HG03469 (cell line): ENCODE measurements at regions not wholly inside any gene's neighbourhood (a gene's known extent, or its start where the extent isn't known, plus 50 kb on each side); places are given as distances from the start of the nearest gene placed in this dataset.

Experiments
- ATAC-seq: cut with Tn5 transposase; IDR thresholded peaks from one replicate; pipeline ENCODE4 v1.9.1; 2021; ENCODE audit warnings: mild to moderate bottlenecking, moderate library complexity, moderate number of reproducible peaks; ENCODE audit not compliant: unreplicated experiment

DNA sequence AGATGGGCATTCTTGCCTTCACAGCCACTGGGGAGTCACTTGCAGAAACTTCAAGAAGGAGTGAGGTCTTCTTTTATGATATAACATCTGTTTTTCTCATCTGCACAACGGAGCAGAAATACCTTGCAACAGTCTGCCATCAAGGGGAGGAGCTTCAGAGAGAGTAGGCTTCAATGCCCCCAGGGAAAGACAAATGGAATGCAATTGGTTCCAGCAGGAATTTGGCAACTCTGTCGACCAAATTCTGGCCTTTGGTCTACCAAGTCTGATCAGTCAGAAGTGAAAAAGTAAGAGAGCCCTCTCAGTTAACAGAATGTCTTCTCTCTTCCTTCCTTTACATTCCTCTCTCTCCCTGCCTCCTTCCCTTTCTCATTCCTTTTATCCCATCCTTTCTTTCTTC, 229.3 kb downstream of the IDS start:
- ATAC-seq, result no peak

DNA sequence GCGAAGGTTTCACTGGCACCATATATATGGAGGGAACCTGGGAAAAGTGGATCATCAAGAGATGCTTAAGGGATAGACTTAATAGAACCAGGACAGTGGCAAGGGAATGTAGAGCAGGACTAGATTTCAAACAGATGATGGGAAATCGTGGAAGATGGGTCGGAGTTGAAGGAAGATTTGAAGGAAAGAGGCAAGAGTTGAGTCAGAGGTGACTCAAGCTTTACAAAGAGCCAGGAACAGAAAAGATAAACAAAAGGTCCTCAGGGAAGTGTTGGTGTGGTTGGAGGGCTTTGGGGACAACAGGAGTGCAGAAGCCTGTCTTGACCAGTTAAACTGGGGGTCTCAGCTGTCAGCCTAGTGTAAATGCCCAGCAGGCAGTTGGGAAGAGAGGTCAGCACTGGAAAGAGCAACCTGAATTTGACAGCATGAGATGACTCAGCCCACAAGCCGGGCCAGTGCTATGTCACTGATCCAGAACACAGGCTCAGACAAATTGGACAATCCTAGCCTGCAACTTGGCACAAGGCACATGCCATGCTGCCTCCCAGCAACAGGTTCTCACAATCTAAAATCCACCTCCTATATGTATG, 230.5 kb downstream of the IDS start:
- no peak for ATAC-seq

DNA sequence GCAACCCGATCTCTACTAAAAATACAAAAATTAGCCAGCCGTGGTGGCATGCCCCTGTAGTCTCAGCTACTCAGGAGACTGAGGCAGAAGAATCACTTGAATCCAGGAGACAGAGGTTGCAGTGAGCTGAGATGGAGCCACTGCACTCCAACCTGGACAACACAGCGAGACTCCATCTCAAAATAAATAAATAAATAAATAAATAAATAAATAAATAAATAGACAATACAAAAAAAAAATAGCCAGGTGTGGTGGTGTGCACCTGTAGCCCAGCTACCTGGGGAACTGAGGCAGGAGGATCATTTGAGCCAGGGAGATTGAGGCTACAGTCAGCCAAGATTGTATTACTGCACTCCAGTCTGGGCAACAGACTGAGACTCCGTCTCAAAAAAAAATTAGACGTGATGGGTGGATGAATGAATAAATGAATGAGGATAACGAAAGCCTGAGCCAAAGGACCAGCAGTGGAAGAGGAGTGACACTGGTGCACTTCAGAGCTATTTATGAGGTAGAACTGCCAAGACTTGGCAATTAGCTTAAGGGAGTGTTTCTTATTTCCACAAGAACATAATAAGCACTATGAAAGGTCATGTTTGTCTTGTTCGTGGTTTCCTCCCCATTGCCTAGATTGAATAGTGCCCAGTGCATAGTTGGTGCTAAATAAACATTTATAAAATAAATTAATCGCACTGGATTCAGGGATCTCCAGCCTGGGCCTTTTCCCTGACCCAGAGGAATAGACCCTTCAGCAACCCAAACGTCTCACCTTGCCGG, 232.2 kb downstream of the IDS start:
- ATAC-seq, result no peak

DNA sequence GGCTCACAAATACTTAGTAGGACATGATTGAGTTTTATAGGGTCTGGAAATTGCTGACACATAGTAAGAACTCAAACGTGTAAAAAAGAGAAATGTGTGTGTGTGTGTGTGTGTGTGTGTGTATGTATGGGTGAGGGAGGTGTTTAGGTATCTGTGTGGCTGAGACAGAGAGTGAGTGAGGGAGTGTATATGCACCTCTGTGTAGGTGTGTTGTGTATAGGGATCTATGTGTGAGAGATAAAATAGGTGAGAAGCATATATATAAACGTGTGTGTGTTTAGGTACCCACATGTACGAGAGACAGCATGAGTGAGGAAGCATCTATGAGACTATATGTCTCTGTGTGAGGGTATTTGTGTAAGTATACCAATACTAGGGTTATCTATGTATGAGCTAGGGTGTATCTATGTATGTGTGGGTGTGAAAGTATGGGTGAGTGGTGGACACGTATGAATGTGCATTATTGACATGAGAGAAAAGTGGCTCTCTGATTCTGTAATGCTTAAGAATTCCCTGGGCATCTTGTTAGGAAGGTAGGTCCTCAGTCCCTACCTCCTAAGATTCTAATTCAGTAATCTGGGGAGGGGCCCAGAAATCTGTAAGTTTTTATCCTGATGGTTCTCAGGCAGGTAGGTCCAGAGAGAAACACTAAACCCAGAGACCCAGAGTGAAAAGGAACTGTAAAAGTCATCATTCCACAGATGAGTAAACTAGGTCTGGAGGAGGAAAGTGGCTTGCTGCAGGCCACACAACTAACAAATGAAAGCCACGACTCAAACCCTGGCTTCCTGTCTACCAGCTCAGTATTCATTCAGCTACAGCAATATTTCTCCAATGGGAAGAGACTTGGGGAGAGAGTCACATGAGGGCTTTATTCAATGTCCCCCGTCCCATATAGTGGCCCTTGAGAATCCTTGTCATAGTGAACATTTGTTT, 237.0 kb downstream of the IDS start:
- no peak for ATAC-seq

GRCh38 chrX:149262086-149262485, 243.0 kb downstream of the IDS start:
- ATAC-seq, result no peak

DNA sequence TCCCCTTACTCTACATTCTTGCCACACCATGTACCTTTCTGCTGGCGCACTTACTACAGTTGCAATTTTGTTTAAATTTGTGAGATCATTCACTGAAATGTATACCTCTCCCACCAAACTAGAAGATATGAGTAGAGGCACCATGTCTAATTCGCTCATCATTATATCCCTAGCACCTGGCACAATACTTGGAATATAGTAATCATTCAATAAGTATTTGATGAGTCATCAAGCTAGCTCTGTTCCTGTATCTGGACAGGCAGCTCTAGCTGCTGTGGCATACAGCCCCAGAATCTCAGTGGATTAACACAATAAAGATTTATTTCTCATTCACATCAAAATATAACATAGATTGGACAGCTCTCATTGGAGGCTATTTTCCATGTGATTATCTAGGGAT, 245.9 kb downstream of the IDS start:
- ATAC-seq, result no peak

GRCh38 chrX:149255860-149256259, 249.2 kb downstream of the IDS start:
- ATAC-seq, result no peak

- ATAC-seq, result no peak
Observed at GRCh38 chrX:149248073-149248625, 257.0 kb downstream of the IDS start.

DNA sequence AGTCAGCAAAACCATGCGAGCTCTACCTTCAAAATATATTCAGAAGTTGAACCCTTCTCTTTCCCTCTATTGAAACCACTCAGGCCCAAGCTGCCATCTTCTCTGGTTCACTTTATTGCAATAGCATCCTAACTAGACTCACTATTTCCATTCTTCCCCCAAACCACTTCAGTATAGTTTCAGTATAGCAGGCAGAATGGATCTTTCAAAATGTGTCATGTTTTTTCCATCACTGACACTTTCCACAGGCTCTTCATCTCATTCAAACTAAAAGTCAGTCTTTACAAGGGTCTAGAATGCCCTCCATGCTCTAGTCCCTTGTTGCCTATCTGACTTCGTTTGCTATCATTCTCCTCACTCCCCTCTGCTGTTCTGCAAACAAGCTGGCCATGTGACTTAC, 274.4 kb downstream of the IDS start:
- no peak for ATAC-seq

GRCh38 chrX:149223854-149224253, 281.3 kb downstream of the IDS start:
- no peak for ATAC-seq

GRCh38 chrX:149222040-149222439, 283.1 kb downstream of the IDS start:
- ATAC-seq, result no peak

GRCh38 chrX:149221230-149221629, 283.9 kb downstream of the IDS start:
- ATAC-seq, result no peak

DNA sequence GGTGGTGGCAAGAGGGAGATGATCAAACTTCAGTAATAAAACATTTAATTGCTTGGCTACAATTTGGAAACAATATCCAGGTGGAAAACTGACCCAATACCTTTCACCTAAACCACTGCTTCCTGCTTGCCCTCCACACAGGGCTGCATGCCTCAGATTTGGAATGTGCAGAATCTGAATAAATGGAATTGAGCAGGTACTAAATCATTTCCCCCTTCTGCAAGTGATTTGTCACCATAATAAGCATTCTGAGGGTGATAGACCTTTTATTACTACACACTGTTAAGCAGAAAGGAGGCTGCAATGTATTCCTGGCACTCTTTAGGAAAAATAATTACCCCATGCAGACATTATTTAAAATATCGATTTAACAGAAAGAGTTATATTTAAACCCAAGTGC, 291.8 kb downstream of the IDS start:
- ATAC-seq, result no peak

DNA sequence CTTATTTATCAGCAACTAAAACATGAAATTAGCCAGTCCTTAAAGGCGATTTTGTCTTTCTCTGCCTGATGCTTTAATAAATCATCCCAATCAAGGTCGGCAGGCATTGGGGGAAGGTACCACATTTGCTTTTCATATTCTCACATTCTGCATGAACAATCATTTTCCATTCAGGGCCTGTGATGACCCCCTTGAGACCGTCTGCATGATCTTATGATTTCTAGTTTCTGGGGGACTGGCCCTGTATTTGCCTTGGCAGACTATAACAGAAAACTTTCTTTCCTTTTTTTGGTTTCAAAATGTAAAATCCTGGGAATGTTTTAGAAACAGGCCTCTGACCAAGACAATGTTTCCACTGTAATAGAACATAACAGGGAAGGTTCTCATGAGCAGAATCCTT, 296.8 kb downstream of the IDS start:
- no peak for ATAC-seq

GRCh38 chrX:149207518-149207917, 297.6 kb downstream of the IDS start:
- ATAC-seq, result no peak

- peak; percentile 53 for ATAC-seq
Observed at GRCh38 chrX:149205937-149206336, 299.2 kb downstream of the IDS start.

GRCh38 chrX:149205081-149205480, 300.0 kb downstream of the IDS start:
- ATAC-seq, result no peak

GRCh38 chrX:149199734-149200133, 305.4 kb downstream of the IDS start:
- ATAC-seq, result no peak

- ATAC-seq, result peak; percentile 84
Observed at GRCh38 chrX:149198980-149199732, 305.9 kb downstream of the IDS start.

GRCh38 chrX:149185087-149185486, 320.0 kb downstream of the IDS start:
- ATAC-seq, result no peak
